ENCODE measurements at regions not wholly inside any gene's neighbourhood (a gene's known extent, or its start where the extent isn't known, plus 50 kb on each side); places are given as distances from the start of the nearest gene placed in this dataset.

DNA sequence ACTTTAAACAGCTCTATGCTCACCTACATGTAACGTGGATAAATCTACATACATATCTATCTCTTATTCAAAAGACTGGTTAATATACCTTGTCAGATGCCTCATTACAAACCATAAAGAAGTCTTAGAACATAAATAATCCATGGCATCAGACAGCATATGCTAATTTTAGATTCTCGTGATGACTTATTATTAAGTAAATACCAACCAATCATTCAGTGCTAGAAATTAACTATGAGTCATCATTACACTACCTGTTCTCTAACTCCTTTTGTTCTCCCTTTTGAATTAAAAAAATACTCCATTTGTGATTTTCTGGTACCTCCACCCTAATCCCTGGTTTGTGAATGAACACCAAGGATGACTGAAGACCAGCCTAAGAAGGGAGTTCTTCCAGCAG is 754.3 kb upstream of the ARGLU1 start:
- Histone ChIP-seq H3F3A (ENCODE audit: insufficient read depth) (no peaks in the 10 kb centered on the region), H3K9ac (ENCODE audit: low read length) (no peak overlapping the region), H3K4me3 (ENCODE audit: insufficient read depth, low read length, poor library complexity, severe bottlenecking) (no peak overlapping the region), H4K20me1 (ENCODE audit: low read depth, low read length) (no peaks in the 10 kb centered on the region), H3K9me2 (replicated peaks; ENCODE audit: insufficient read depth, low read length) (no peaks in the 10 kb centered on the region), H3K27ac (ENCODE audit: low read depth, low read length) (no peak overlapping the region), H3K79me2 (ENCODE audit: insufficient read depth, low read length) (no peaks in the 10 kb centered on the region), H3K36me3 (ENCODE audit: low read length) (no peaks in the 10 kb centered on the region), H2AFZ (ENCODE audit: low read depth, low read length, severe bottlenecking) (no peak overlapping the region), H3K9me3 (ENCODE audit: insufficient read depth, low read length) (no peaks in the 10 kb centered on the region), H3K4me2 (ENCODE audit: low read depth, low read length, poor library complexity, severe bottlenecking) (no peak overlapping the region), H3K27me3 (ENCODE audit: low read length) (no peaks in the 10 kb centered on the region)
- TF ChIP-seq, protein P1, sequence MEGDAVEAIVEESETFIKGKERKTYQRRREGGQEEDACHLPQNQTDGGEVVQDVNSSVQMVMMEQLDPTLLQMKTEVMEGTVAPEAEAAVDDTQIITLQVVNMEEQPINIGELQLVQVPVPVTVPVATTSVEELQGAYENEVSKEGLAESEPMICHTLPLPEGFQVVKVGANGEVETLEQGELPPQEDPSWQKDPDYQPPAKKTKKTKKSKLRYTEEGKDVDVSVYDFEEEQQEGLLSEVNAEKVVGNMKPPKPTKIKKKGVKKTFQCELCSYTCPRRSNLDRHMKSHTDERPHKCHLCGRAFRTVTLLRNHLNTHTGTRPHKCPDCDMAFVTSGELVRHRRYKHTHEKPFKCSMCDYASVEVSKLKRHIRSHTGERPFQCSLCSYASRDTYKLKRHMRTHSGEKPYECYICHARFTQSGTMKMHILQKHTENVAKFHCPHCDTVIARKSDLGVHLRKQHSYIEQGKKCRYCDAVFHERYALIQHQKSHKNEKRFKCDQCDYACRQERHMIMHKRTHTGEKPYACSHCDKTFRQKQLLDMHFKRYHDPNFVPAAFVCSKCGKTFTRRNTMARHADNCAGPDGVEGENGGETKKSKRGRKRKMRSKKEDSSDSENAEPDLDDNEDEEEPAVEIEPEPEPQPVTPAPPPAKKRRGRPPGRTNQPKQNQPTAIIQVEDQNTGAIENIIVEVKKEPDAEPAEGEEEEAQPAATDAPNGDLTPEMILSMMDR (IDR thresholded peaks at IDR 0.05; ENCODE audit: insufficient read depth, low read length, poor library complexity, severe bottlenecking) = no peak
- TF ChIP-seq EZH2phosphoT487 (conservative IDR thresholded peaks at IDR 0.05; ENCODE audit: low read length) = no peak

GRCh38 chr13:107305178-107305577 is 737.2 kb upstream of the ARGLU1 start:
- Histone ChIP-seq H3K4me3 (ENCODE audit: insufficient read depth, low read length, poor library complexity, severe bottlenecking) (no peak overlapping the region), H3K36me3 (ENCODE audit: low read length) (no peaks in the 10 kb centered on the region), H3K9me3 (ENCODE audit: insufficient read depth, low read length) (no peaks in the 10 kb centered on the region), H3K79me2 (ENCODE audit: insufficient read depth, low read length) (no peaks in the 10 kb centered on the region), H3K9me2 (replicated peaks; ENCODE audit: insufficient read depth, low read length) (no peaks in the 10 kb centered on the region), H3K4me2 (ENCODE audit: low read depth, low read length, poor library complexity, severe bottlenecking) (no peak overlapping the region), H4K20me1 (ENCODE audit: low read depth, low read length) (no peaks in the 10 kb centered on the region), H2AFZ (ENCODE audit: low read depth, low read length, severe bottlenecking) (no peak overlapping the region), H3K27ac (ENCODE audit: low read depth, low read length) (no peak overlapping the region), H3K27me3 (ENCODE audit: low read length) (no peaks in the 10 kb centered on the region), H3K9ac (ENCODE audit: low read length) (no peak overlapping the region), H3F3A (ENCODE audit: insufficient read depth) (no peaks in the 10 kb centered on the region)
- no peak for TF ChIP-seq EZH2phosphoT487 (conservative IDR thresholded peaks at IDR 0.05; ENCODE audit: low read length)
- TF ChIP-seq, protein P1 (IDR thresholded peaks at IDR 0.05; ENCODE audit: insufficient read depth, low read length, poor library complexity, severe bottlenecking) = no peak

DNA sequence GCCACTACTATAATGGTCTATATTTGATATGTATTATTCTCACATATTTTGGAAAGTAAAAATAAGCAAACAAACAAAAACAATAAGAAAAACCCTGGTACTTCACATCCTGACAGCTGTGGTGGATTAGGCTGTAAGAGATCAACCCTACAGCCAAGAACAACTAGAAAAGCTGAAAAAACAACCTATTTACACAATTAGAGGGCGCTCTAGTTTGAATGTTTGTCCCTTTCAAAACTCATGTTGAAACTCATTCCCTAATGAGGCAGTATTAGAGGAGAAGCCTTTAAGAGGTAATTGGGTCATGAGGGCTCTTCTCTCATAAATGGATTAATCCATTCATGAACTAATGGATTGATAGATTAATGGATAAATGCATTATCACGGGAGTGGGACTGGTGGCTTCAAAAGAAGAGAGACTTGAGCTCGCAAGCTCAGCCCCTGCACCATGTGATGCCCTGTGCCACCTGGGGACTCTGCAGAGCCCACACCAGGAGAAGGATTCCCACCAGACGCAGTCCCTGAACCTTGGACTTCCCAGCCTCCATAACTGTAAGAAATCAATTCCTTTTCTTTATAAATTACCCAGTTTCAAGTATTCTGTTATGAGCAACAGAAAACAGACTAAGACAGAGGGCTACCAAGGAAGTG is 733.9 kb upstream of the ARGLU1 start:
- Histone ChIP-seq H4K20me1 (ENCODE audit: low read depth, low read length) (no peaks in the 10 kb centered on the region), H3K27me3 (ENCODE audit: low read length) (no peaks in the 10 kb centered on the region), H3K27ac (ENCODE audit: low read depth, low read length) (no peak overlapping the region), H3K36me3 (ENCODE audit: low read length) (no peaks in the 10 kb centered on the region), H3K9ac (ENCODE audit: low read length) (no peak overlapping the region), H3F3A (ENCODE audit: insufficient read depth) (no peaks in the 10 kb centered on the region), H3K4me2 (ENCODE audit: low read depth, low read length, poor library complexity, severe bottlenecking) (no peak overlapping the region), H3K9me3 (ENCODE audit: insufficient read depth, low read length) (no peaks in the 10 kb centered on the region), H3K79me2 (ENCODE audit: insufficient read depth, low read length) (no peaks in the 10 kb centered on the region), H3K4me3 (ENCODE audit: insufficient read depth, low read length, poor library complexity, severe bottlenecking) (no peak overlapping the region), H3K9me2 (replicated peaks; ENCODE audit: insufficient read depth, low read length) (no peaks in the 10 kb centered on the region), H2AFZ (ENCODE audit: low read depth, low read length, severe bottlenecking) (no peak overlapping the region)
- no peak for TF ChIP-seq EZH2phosphoT487 (conservative IDR thresholded peaks at IDR 0.05; ENCODE audit: low read length)
- TF ChIP-seq, protein P1 (IDR thresholded peaks at IDR 0.05; ENCODE audit: insufficient read depth, low read length, poor library complexity, severe bottlenecking) = no peak

Measured in SU-DHL-6 (cell line).